HUES48 (cell line): ENCODE measurements at regions not wholly inside any gene's neighbourhood (a gene's known extent, or its start where the extent isn't known, plus 50 kb on each side); places are given as distances from the start of the nearest gene placed in this dataset.

ENCODE experiments used
- H3K27ac ChIP-seq: one replicate; pipeline ENCODE4 v1.7.0; 2013; ENCODE audit warnings: low read depth, low read length, inconsistent platforms
- H3K27me3 ChIP-seq: 2 replicates; pipeline ENCODE4 v1.6.1; 2013; ENCODE audit warnings: mild to moderate bottlenecking, low read length; ENCODE audit not compliant: control insufficient read depth, insufficient read depth
- H3K36me3 ChIP-seq: 2 replicates; pipeline ENCODE4 v1.6.1; 2013; ENCODE audit warnings: low read length; ENCODE audit not compliant: control insufficient read depth, insufficient read depth
- H3K4me1 ChIP-seq: 2 replicates; pipeline ENCODE4 v1.6.1; 2013; ENCODE audit warnings: mild to moderate bottlenecking, low read length; ENCODE audit not compliant: control insufficient read depth, insufficient read depth
- H3K4me3 ChIP-seq: 2 replicates; pipeline ENCODE4 v1.5.1; 2013; ENCODE audit warnings: mild to moderate bottlenecking, low read depth, low read length
- H3K9ac ChIP-seq: 2 replicates; pipeline ENCODE4 v1.6.1; 2013; ENCODE audit warnings: mild to moderate bottlenecking, low read depth, low read length, moderate library complexity
- H3K9me3 ChIP-seq: 2 replicates; pipeline ENCODE4 v1.6.1; 2013; ENCODE audit warnings: low read length; ENCODE audit not compliant: control insufficient read depth, insufficient read depth

DNA sequence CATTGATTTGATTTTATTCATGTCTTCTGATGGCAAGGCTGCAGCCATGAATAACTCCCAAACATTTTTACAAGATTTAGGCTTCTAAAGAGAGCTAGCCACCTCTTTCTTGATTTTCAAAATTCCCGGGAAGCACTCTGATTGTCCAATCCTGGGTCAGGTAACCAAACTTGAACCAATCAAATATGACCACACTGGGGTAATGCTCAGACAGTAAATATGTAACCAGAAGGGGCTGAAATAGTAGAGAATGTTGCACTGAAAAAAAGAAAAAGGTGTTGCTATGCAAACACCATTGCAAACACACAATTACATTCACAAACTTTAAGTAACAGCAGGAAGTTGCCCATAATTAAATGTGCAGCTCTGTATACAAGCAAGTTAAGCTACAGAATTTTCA lies 112.9 kb upstream of the IQCM start:
- Histone ChIP-seq H3K27me3 (no peaks in the 10 kb centered on the region), H3K9me3 (no peaks in the 10 kb centered on the region), H3K4me3 (no peak overlapping the region), H3K27ac (no peak overlapping the region), H3K9ac (no peak overlapping the region), H3K4me1 (no peaks in the 10 kb centered on the region), H3K36me3 (no peaks in the 10 kb centered on the region)

DNA sequence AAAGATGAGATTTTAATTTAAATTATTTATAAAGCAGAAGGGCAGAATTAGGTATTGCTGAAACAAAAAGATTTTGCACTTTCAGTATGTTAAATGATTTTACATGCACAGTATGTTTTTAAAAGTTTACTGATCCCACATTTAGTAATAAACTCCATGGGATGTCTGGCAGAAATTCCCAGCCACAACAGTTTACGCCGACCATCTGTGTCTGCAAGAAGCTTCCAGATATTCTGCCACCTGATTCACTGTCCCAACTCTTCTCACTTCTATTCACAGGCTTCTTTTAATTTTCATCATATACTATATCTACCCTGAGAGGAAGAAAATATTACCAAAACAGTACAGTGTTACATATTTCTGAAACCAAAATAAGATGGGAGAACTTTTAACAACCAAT lies 115.8 kb upstream of the IQCM start:
- no peak overlapping the region for H3K4me3 ChIP-seq
- H3K36me3 ChIP-seq = no peaks in the 10 kb centered on the region
- no peaks in the 10 kb centered on the region for H3K4me1 ChIP-seq
- no peak overlapping the region for H3K27ac ChIP-seq
- H3K9me3 ChIP-seq = no peaks in the 10 kb centered on the region
- no peaks in the 10 kb centered on the region for H3K27me3 ChIP-seq
- H3K9ac ChIP-seq = no peak overlapping the region

DNA sequence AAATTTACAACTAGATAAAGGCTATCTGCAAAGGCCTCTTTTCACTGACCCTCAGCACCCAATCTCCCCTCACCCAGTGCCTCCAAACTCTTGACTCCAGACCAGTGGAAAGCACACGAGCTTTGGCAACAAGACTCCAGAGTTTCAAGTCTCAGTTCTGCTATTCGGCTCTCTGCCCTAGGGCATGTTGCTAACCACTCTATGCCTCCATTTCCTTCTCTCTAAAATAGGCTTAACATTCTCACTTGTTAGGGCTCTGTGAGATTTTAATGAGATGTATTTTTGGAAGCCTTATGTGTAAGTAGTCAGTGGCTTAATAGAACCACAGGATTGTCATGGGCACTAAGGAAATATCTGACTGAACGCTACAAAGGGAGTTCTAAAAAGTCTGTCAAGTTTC lies 116.5 kb upstream of the IQCM start:
- Histone ChIP-seq H3K9ac (no peak overlapping the region), H3K4me3 (no peak overlapping the region), H3K9me3 (no peaks in the 10 kb centered on the region), H3K27me3 (no peaks in the 10 kb centered on the region), H3K36me3 (no peaks in the 10 kb centered on the region), H3K27ac (no peak overlapping the region), H3K4me1 (no peaks in the 10 kb centered on the region)

DNA sequence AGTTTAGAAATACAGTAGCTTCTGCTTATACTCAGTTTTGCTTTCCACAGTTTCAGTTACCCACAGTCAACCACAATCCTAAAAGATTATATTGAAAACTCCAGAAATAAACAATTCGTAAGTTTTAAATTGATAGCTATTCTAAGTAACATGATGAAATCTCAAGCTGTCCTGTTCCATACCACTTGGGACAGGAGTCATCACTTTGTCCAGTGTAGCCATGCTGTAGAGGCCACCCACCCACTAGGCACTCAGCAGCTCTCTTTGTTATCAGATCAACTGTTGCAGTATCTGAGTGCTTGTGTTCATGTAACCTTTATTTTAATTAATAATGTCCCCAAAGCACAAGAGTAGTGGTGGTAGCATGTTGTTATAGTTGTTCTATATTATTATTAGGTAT lies 117.5 kb upstream of the IQCM start:
- Histone ChIP-seq H3K4me3 (no peak overlapping the region), H3K9me3 (no peaks in the 10 kb centered on the region), H3K4me1 (no peaks in the 10 kb centered on the region), H3K36me3 (no peaks in the 10 kb centered on the region), H3K27ac (no peak overlapping the region), H3K27me3 (no peaks in the 10 kb centered on the region), H3K9ac (no peak overlapping the region)

DNA sequence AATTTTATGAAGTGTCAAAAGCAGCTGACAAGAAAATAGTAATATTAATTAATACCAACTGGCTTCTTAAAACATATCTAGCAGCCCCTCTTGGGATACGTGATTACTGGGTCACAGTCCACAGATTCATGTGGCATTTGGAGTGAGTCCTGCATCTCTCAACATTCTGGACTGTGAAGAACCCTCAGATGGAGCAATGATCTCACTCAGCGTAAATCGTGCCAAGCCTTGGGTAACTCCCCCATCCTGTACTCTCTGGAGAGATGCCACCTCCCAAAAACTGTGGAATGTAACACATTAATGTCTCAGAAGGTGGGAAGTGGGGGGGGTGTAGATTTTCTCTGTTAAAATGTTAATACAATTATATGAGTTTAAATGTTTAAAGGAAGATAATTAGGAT lies 118.2 kb upstream of the IQCM start:
- H3K27me3 ChIP-seq = no peaks in the 10 kb centered on the region
- no peak overlapping the region for H3K9ac ChIP-seq
- no peak overlapping the region for H3K27ac ChIP-seq
- H3K36me3 ChIP-seq = no peaks in the 10 kb centered on the region
- H3K9me3 ChIP-seq = no peaks in the 10 kb centered on the region
- H3K4me1 ChIP-seq = no peaks in the 10 kb centered on the region
- no peak overlapping the region for H3K4me3 ChIP-seq

DNA sequence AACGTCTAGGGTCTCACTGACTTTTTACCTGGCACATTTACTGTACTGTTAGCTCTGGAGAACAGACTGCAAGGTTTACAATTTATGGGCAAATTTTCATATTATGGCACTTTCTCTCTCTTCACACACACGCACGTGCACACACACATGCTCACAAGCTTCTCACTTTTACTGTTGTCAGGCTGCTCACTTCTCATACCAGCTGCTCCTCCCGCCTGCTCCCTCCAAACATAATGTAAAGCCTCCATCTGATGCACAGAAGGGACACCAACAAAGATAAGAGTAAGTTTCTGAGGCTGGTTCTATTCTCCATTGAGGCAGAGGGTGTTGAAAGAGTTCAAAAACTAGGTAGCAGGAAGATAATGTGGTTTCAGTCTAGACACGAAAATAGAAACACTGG lies 128.9 kb upstream of the DCLK2 start:
- Histone ChIP-seq H3K4me1 (no peaks in the 10 kb centered on the region), H3K27ac (no peak overlapping the region), H3K9ac (no peak overlapping the region), H3K36me3 (no peaks in the 10 kb centered on the region), H3K27me3 (no peaks in the 10 kb centered on the region), H3K9me3 (no peaks in the 10 kb centered on the region), H3K4me3 (no peak overlapping the region)

DNA sequence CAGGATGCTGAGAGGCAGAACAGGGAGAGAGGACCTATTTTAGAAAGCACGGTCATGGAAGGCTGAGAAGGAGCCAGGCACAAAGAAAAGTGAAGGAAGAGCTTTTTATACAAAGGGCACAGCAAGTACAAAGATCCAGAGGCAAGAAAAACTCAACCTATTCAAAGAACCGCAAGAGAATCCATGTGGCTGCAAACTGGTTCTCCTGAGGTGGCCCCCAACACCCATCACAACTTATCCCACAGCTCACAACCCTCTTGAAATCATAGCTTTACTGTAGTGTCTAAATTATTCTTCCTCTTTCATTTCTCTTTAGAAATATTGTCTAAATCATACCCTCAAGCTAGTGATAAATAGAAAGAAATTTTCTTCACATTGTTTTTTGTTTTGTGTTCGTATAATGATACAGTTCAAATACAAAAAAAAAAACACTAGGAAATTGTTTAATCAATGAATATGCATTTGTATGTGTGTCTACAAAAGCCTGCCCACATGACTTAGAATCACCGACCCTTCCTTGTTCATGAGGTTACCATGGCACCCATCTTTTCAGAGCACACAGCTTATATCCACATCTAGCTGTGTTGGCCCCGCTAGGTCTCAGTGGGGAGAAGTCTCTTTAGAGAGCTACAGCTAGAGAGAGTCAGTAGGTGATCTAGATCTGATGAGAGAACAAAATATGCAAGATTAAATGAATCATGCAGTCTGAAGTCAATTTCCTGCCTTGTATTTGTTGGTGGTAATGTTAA lies 126.9 kb upstream of the DCLK2 start:
- H3K4me1 ChIP-seq = no peaks in the 10 kb centered on the region

DNA sequence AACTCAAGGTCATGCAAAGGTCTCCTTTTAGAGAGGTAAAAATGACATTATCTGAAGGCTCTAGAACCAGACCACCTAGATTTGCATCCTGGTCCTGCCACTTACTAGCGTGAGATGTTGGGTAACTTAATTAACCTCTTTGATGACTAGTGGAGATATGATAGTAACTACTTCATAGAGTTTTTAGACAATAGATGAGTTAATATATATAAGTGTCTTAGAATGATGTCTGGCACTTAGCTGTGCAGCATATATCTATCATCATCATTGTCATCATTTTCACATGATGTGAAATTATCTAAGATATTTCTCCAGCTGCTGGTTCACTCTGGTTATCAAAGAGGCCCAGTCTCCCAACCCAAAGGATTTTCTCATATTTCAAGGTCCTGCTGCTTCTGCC lies 126.1 kb upstream of the DCLK2 start:
- Histone ChIP-seq H3K9me3 (no peaks in the 10 kb centered on the region), H3K4me1 (no peaks in the 10 kb centered on the region), H3K9ac (no peak overlapping the region), H3K4me3 (no peak overlapping the region), H3K36me3 (no peaks in the 10 kb centered on the region), H3K27me3 (no peaks in the 10 kb centered on the region), H3K27ac (no peak overlapping the region)

More for the DNA sequence above, 126.9 kb upstream of the DCLK2 start:
- H3K27me3 ChIP-seq = no peaks in the 10 kb centered on the region
- no peaks in the 10 kb centered on the region for H3K36me3 ChIP-seq
- H3K4me3 ChIP-seq = no peak overlapping the region
- no peak overlapping the region for H3K9ac ChIP-seq
- no peaks in the 10 kb centered on the region for H3K9me3 ChIP-seq
- no peak overlapping the region for H3K27ac ChIP-seq

DNA sequence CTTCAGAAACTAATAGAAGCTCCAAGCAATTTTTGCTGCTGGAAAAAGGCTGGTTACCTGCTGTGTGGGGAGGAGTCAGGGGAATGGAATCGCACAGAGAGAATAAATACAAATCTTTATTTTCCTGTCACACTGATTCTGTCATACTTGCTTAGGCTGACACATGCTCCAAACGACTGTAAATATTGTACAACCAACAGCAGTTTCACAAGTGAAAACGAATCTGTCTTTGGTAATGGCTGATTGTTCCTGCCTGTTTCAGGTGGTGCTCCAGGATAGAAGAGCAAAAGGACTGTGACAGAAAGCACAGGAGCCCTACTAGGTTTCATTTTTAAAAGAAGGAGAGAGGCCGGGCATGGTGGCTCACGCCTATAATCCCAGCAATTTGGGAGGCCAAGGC lies 125.5 kb upstream of the DCLK2 start:
- H3K4me3 ChIP-seq = no peak overlapping the region

DNA sequence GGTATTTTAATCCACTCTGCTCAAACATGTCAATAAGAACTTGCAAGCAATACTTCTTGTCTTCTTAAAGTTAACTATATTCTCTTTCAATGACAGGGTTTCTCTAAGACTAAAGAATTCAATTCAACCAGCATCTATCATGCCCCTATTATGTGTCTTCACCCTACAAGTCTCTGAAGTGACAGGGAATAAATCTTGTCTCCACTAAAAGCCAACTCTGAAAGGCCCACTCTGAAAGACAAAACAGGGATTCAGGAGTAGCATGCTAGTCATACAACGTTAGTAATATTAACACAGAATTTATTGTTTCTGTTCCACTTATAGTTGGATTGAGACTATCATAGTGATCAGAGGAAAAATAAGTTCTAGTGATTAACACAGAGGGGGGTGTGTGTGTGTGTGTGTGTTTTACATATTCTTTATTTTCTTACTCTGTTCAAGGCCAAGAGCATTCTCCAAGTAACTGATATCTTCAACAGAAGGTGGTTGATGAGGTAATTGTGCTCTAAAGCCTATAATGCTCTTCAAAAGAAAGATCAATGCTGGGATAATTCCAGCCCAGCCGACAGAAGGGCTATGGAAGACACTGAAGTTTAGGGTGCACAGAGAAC lies 122.4 kb upstream of the DCLK2 start:
- Histone ChIP-seq H3K9me3 (no peaks in the 10 kb centered on the region), H3K9ac (no peak overlapping the region), H3K27me3 (no peaks in the 10 kb centered on the region), H3K4me3 (no peak overlapping the region), H3K36me3 (no peaks in the 10 kb centered on the region), H3K27ac (no peak overlapping the region), H3K4me1 (no peaks in the 10 kb centered on the region)

More for the DNA sequence above, 125.5 kb upstream of the DCLK2 start:
- no peak overlapping the region for H3K27ac ChIP-seq
- H3K4me1 ChIP-seq = no peaks in the 10 kb centered on the region
- no peak overlapping the region for H3K9ac ChIP-seq
- H3K36me3 ChIP-seq = no peaks in the 10 kb centered on the region
- no peaks in the 10 kb centered on the region for H3K9me3 ChIP-seq
- no peaks in the 10 kb centered on the region for H3K27me3 ChIP-seq

DNA sequence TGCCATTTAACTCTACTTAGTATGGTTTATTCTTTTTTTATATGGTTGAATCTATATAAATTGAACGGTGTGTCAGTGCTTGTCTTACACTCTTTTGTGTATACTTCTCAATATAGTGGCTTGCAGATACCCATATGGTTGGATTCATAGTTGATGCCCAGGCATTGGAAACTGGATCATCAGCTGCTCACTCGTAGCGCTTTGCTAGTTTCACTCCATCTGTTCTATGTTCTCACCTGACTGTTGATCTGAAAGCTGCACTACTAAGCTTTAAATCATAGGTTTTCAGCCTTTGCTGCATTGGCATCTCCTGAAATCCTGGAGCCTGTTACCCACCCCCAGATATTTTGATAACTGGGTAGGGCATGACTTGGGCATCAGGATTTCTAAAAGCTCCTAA lies 121.6 kb upstream of the DCLK2 start:
- Histone ChIP-seq H3K36me3 (no peaks in the 10 kb centered on the region), H3K9me3 (no peaks in the 10 kb centered on the region), H3K9ac (no peak overlapping the region), H3K27ac (no peak overlapping the region), H3K27me3 (no peaks in the 10 kb centered on the region), H3K4me3 (no peak overlapping the region), H3K4me1 (no peaks in the 10 kb centered on the region)
